K562 (cell line): ENCODE measurements at regions not wholly inside any gene's neighbourhood (a gene's known extent, or its start where the extent isn't known, plus 50 kb on each side); places are given as distances from the start of the nearest gene placed in this dataset.

Source experiments
- TF ChIP-seq, protein P1 (sequence below): fragments of 450-650 bp; IDR thresholded peaks from 2 replicates; pipeline ENCODE4 v1.6.1; 2016; ENCODE audit warnings: low read depth

DNA sequence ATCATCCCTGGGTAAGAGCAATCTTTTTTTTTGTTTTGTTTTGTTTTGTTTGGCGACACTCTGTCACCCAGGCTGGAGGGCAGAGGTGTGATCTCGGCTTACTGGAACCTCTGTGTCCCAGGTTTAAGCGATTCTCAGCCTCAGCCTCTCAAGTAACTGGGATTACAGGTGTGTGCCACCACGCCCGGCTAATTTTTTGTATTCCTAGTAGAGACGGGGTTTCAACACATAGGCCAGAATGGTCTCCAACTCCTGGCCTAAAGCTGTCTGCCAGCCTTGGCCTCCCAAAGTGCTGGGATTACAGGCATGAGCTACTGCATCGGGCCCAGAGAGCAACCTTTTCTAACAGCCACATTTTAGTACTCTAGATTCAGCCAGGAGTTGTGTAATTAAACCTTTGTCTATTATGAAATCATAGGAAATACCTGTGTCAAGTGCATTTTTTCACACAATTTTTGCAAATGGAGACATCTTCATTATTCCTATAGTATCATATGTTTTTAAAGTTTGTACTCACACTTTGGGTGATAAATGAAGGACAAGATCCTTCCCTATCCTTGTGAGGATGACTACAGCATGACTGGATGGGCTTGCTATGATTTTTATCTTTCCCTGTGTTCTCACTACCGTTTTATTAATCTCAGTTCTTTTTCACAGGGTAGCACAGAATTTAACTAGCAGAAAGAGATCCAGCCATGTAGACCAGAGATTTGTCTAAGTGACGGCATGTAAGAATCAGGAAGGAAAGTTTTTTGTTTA lies 82.6 kb downstream of the OR2B2 start (continued):
- TF ChIP-seq, protein P1, sequence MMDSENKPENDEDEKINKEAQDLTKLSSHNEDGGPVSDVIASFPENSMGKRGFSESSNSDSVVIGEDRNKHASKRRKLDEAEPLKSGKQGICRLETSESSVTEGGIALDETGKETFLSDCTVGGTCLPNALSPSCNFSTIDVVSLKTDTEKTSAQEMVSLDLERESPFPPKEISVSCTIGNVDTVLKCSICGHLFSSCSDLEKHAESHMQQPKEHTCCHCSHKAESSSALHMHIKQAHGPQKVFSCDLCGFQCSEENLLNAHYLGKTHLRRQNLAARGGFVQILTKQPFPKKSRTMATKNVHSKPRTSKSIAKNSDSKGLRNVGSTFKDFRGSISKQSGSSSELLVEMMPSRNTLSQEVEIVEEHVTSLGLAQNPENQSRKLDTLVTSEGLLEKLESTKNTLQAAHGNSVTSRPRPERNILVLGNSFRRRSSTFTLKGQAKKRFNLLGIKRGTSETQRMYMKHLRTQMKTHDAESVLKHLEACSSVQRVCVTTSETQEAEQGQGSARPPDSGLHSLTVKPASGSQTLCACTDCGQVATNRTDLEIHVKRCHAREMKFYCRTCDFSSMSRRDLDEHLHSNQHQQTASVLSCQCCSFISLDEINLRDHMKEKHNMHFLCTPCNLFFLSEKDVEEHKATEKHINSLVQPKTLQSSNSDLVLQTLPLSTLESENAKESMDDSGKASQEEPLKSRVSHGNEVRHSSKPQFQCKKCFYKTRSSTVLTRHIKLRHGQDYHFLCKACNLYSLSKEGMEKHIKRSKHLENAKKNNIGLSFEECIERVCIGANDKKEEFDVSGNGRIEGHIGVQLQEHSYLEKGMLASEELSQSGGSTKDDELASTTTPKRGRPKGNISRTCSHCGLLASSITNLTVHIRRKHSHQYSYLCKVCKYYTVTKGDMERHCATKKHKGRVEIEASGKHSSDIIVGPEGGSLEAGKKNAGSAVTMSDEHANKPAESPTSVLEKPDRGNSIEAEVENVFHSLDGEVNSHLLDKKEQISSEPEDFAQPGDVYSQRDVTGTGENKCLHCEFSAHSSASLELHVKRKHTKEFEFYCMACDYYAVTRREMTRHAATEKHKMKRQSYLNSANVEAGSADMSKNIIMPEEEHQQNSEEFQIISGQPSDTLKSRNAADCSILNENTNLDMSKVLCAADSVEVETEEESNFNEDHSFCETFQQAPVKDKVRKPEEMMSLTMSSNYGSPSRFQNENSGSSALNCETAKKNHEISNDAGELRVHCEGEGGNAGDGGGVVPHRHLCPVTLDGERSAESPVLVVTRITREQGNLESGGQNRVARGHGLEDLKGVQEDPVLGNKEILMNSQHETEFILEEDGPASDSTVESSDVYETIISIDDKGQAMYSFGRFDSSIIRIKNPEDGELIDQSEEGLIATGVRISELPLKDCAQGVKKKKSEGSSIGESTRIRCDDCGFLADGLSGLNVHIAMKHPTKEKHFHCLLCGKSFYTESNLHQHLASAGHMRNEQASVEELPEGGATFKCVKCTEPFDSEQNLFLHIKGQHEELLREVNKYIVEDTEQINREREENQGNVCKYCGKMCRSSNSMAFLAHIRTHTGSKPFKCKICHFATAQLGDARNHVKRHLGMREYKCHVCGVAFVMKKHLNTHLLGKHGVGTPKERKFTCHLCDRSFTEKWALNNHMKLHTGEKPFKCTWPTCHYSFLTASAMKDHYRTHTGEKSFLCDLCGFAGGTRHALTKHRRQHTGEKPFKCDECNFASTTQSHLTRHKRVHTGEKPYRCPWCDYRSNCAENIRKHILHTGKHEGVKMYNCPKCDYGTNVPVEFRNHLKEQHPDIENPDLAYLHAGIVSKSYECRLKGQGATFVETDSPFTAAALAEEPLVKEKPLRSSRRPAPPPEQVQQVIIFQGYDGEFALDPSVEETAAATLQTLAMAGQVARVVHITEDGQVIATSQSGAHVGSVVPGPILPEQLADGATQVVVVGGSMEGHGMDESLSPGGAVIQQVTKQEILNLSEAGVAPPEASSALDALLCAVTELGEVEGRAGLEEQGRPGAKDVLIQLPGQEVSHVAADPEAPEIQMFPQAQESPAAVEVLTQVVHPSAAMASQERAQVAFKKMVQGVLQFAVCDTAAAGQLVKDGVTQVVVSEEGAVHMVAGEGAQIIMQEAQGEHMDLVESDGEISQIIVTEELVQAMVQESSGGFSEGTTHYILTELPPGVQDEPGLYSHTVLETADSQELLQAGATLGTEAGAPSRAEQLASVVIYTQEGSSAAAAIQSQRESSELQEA, result no peak
